ENCODE measurements at regions not wholly inside any gene's neighbourhood (a gene's known extent, or its start where the extent isn't known, plus 50 kb on each side); places are given as distances from the start of the nearest gene placed in this dataset.

GRCh38 chr4:138078751-138079520 lies 163.2 kb downstream of the SLC7A11 start:
- DNase-seq, result no peak

DNA sequence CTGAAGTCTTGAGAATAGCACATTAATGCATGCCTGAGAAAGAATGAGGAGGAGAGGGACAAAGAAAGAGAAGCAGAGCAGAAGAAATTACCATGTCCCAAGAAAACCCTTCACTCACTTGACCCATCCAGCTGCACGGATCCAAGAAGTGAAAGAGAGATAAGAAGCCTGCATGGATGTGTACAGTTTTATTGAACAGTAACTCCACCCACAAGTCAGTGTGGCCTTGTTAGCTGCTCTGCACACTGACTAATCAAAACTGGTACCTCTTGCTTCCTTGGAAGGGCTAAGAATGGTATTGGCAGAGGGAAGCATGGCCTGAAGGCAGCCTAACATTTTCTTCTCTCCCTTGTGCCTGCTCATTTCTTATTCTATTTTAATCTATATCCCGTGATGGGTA lies 163.9 kb downstream of the SLC7A11 start:
- no peak for DNase-seq

DNA sequence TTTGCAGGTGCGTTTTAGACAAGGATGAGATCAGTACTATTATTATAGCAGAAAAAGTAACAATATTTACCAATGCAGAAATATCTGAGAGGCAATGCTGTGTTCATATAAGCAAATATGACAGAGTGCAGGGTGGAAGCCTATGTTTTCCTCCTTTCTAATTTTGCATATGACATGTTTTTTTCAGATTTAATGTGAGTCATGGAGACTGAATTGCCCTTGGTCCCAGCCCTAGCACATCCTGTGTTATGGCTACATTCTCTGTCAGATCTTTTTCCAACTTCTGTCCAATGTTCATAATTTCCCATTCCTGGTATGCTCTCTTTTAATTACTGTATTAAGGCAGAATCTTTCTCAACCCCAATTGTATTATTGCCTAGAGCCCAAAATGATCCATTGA lies 165.6 kb downstream of the SLC7A11 start:
- no peak for DNase-seq

GRCh38 chr4:138070816-138071215 lies 171.3 kb downstream of the SLC7A11 start:
- no peak for DNase-seq

GRCh38 chr4:138063581-138063980 lies 178.6 kb downstream of the SLC7A11 start:
- DNase-seq, result no peak

DNA sequence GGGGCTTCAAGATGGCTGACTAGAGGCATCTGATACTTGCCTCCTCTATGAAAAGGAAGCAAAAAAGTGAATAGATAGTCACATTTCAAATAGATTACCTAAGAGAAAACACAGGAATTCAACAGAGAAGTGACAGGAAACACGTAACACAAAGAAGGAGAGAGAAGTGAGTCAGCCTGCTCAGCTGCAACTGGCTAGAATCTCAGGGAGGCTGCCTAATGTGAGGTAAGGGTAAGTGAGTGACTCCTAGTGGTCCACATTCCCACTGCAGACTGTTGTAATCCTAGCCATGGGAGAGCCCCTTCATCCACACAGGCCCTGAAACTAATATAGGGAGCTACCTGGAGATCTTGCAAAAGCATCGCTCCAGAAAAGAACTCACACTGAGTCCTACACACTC lies 179.2 kb downstream of the SLC7A11 start:
- no peak for DNase-seq

DNA sequence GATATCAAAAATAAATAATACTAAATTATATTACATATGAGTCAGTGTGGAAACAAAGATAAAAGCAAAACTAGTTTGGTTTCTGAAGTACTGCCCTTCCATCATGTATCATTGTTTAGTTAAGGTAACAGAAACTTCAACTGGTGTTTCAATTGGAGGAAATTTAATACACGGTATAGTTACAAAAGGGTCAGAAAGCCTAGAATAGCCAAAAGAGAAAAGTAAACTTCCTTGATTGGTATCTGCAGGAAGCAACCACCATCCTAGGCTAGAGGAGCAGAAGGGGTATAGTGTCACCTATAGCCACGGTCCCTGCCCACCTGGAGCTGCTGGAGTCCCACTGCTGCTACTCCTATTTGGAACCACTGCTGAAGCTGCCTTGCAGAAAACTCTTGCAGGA lies 185.6 kb downstream of the SLC7A11 start:
- no peak for DNase-seq

DNA sequence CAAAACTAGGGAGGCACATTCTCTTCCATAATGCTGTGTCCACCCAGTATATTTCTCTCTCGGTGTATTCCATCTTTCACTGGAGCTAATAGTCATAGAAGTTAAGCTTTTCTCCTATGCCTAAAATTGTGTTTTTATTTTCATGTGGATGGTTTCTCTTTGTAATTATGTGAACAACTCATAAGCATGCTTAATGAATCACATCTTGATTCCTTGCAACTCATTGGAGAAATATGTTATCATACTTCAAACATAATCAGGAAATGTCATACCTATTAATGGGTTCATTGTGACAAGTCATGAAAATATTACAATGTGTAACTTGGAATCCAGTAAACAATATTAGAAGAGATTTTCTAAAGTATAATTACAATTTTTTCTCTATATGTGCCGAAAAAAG lies 186.3 kb downstream of the SLC7A11 start:
- DNase-seq, result no peak

DNA sequence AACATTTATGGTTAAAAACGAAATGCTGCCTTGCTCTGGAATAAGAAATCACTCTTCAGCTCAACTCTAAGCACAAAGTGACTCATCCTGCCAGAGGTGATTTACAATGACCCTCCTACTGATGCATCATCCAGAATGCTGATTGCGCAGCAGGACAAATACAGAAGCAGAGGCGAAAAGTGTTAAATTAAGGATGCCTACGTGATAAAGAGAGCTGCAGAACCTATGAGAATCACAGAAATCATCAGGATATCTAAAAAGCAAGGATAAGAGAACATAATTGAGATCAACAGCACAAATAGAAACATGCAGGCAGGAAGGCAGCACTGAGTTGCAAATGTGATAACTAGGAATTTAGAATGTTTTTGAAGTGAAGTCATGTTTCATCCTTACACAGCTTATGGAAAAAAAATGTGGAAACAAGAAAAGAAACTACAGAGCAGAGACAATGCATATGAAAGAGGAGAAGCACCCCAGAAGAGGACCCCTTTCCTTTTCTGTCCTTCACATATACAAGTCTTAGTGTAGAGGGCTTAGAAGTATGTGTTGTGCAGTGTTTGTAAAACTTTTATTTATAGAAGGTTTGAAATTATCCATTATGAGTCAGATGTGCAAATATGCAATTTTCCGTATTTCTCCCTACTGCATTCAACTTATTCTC lies 188.4 kb downstream of the SLC7A11 start:
- no peak for DNase-seq

- no peak for DNase-seq
Observed at GRCh38 chr4:138052806-138053632, 189.1 kb downstream of the SLC7A11 start.

DNA sequence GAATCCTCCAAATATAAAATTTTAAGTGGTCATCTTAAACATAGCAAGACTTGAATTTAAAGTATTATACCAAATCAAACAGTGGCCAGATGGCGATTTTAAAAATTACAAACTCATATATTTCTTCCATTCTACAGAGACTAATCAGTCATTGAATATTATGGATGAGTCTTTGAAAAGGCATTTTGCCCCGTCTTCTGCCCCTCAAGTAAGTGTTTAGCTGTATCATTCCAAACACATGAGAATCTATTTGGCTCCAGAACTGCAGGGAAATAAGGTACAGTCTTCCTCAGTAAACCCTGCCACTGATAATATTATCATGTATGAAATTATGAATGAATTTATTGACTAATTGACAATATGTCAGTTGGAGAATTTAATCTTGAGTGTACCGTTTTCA lies 191.0 kb downstream of the SLC7A11 start:
- DNase-seq, result no peak

DNA sequence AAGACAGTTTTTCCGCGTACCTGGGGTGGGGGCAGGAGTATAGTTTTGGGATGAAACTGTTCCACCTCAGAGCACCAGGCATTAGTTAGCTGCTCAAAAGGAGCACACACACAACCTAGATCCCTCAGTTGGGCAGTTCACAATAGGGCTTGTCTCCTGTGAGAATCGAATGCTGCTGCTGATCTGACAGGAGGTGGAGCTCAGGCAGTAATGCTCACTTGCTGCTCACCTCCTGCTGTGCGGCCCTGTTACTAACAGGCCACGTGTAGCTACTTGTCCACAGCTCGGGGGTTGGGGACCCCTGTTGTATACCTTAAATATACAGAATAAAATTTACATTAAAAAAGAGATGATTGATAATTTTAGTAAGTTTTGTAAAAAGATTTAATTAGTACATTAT lies 191.5 kb downstream of the SLC7A11 start:
- no peak for DNase-seq

GRCh38 chr4:138049355-138049754 lies 192.8 kb downstream of the SLC7A11 start:
- DNase-seq, result no peak

DNA sequence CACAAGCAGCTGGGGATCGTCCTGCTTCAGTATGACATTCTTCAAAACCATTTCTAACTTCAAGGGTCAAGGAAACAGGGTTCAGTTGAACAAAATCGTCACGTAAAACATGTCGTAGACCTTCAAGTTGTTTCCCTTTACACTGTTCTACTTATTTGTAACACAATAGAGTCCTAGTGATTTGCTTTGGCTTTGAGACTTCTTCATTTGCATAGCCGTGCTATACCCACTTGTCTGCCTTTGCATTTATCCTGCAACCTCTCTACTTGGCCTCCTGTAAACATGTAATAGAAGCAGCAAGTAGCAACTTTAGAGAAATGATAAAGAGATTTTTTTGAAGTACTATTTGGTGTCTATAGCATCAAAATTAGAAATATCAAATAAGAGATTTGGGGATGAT lies 194.9 kb downstream of the SLC7A11 start:
- DNase-seq, result no peak

DNA sequence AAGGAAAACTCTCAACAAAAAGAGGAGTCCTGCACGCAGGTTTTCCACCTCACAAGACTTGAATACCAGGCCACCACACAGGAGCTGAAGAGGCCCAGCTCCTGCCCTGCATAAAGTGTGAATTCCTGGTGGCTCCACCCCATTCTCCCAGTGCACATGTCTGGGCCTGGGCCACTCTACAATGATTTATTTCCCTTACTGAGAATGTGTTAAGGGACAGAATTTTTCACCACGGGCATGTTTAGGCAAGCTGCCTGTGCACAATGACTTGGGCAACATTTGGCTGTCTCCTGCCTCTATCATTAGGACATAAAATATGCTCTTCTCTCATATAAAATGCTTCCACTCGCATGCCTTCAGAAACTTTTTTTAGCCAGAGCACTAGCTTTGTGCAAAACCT lies 197.1 kb downstream of the SLC7A11 start:
- DNase-seq, result no peak

DNA sequence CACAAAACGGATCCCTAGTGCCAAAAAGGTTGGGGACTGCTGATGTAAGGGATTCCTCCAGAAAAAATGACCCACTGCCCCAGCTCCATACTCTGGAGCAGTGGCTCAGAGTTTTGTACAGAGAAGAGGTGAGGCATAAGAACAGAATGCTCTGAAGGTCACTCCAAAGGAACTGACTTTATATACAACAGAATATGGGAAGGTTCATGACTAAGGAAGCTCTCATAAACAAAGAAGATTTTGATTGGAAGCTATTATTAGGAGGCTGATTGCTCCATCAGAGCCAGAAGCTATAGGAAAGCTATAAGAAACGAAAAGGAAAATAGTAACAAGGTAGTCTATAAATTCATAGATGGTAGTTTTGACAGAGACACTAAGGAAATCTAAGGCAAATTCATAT lies 203.1 kb downstream of the SLC7A11 start:
- no peak for DNase-seq

GRCh38 chr4:138037696-138038095 lies 204.5 kb downstream of the SLC7A11 start:
- DNase-seq, result no peak

GRCh38 chr4:138035781-138036258 lies 206.3 kb downstream of the SLC7A11 start:
- peak; percentile 42 for DNase-seq

DNA sequence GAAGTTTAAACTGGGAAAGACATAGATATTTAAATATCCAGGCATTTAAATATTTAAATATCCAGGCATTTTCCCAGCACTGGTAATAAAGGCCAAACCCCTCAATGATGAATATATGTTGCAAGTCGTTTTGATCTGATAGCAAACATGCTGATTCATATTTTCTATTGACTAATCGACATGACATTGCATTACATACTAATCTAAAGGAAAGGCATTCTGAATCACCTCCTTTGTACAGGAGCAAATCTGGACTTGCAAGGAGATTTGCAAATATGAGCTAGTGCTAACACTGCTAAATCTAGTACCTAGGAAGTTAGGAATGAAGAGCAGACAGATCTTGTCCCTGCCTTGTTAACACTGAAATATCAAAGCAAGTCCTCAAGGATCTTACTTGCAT lies 207.3 kb downstream of the SLC7A11 start:
- DNase-seq, result no peak

- no peak for DNase-seq
Observed at GRCh38 chr4:138032222-138032621, 209.9 kb downstream of the SLC7A11 start.

- DNase-seq, result no peak
Observed at GRCh38 chr4:138030375-138030774, 211.8 kb downstream of the SLC7A11 start.

GRCh38 chr4:138028923-138029322 lies 213.2 kb downstream of the SLC7A11 start:
- no peak for DNase-seq

DNA sequence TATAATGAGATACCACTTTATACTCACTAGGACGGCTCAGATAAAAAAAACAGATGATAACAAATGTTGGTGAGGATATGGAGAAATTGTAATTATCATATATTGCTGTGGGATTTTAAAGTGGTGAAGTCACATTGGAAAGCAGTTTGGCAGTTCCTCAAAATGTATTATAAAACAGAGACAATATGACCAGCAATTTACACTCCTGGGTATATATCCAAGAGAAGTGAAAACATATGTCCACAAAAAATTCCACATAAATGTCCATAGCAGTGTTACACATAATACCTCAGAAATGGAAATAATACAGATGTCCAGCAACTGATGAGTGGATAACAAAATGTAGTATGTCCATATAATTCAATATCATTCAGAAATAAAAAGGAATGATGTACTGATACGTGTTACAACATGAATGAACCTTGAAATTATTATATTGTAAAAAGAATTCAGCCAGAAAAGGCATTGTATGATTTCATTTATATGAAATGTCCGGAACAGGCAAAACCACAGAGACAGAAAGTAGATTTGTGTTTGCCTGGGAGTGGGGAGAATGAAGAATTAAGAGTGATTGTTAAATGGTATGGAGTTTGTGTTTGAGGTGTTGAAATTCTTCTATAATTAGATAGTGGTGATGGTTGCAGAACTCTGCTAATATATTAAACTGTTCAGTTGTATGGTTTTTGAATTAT lies 220.9 kb downstream of the SLC7A11 start:
- DNase-seq, result no peak

All from NCI-H1417 treated with DMSO at 0.1 percent for 48 hours (cell line).